AG04450 (cell line): ENCODE measurements at regions not wholly inside any gene's neighbourhood (a gene's known extent, or its start where the extent isn't known, plus 50 kb on each side); places are given as distances from the start of the nearest gene placed in this dataset.

ENCODE experiments used
- CTCF ChIA-PET: fragments of 300-600, 350-600 bp; formaldehyde crosslinking; extraction: SDS; loops from one replicate; lab custom pipeline; 2022; ENCODE audit warnings: antibody characterized with exemption, inconsistent platforms; lab: Charles Lee
- POLR2A ChIA-PET: fragments of 350-600 bp; formaldehyde crosslinking; extraction: SDS; loops from one replicate; lab custom pipeline; 2021; ENCODE audit warnings: antibody characterized with exemption, inconsistent platforms; lab: Yijun Ruan, JAX
- DNase-seq: peaks from one replicate; pipeline ENCODE4 v3.0.0-alpha.2; 2011; ENCODE audit warnings: low read depth, low spot score
- H3K27ac ChIP-seq: one replicate; pipeline ENCODE4 v1.5.1; 2012; ENCODE audit warnings: low read depth, low read length, control low read depth
- H3K27me3 ChIP-seq: one replicate; pipeline ENCODE4 v1.6.0; 2012; ENCODE audit warnings: low read length; ENCODE audit not compliant: control insufficient read depth, insufficient read depth
- H3K4me3 ChIP-seq: 2 replicates; pipeline ENCODE4 v1.5.1; 2011; ENCODE audit warnings: mild to moderate bottlenecking, low read depth, low read length, control low read depth
- H3K9me3 ChIP-seq: 2 replicates; pipeline ENCODE4 v1.5.1; 2012; ENCODE audit warnings: low read length; ENCODE audit not compliant: control insufficient read depth, insufficient read depth
- CTCF ChIP-seq: IDR thresholded peaks from 2 replicates; pipeline ENCODE4 v1.5.1; 2011; ENCODE audit warnings: low read depth, low read length, control low read depth, inconsistent platforms

GRCh38 chr1:218817071-218817470, 356.6 kb upstream of the LYPLAL1 start:
- ChIA-PET POLR2A (no interaction called here), CTCF (no interaction called here)
- no peak overlapping the region for H3K4me3 ChIP-seq
- TF ChIP-seq CTCF, result no peak
- DNase-seq, result no peak
- H3K9me3 ChIP-seq, result no peaks in the 10 kb centered on the region
- H3K27me3 ChIP-seq, result no peaks in the 10 kb centered on the region
- H3K27ac ChIP-seq, result no peak overlapping the region

DNA sequence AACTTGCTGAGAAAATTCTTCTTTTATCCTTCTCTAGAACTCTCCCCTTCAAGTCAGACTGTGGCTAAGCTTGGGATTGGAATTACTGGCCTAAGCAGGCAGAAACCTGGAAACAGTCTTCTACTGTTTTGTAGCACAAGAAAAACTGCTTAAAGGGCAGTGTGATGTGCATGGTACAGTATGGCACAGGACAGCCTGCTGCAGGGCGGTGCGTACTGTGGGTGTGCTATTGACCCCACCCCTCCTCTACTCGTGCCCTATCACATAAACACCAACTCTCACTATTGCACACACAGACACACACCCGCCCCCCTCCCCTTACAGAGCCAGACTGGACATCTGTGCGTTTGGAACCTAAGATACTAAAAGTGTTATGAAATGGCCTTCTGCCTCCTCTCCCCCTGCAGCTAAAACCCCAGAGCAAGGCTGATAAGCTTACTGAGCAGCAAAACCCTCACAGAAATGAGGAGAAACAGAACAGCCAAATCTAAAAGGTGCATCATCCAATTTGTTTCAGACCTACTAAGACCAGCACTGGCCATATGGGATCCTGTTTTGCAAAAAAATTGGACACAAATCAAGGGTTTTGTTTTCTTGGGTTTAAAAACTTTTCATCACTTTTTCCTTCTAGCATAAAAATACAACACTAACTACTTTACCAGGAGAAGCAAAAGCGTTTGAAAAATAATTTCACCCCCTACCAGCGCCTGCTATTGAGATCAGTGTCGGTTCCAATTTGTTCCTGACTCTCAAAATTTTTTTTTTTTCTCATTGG, 355.8 kb upstream of the LYPLAL1 start:
- ChIA-PET CTCF (no interaction called here), POLR2A (no interaction called here)
- Histone ChIP-seq H3K27ac (no peak overlapping the region), H3K4me3 (no peak overlapping the region), H3K27me3 (no peaks in the 10 kb centered on the region), H3K9me3 (no peaks in the 10 kb centered on the region)
- DNase-seq, result no peak
- TF ChIP-seq CTCF, result no peak

GRCh38 chr1:218823291-218823900, 350.3 kb upstream of the LYPLAL1 start:
- DNase-seq, result peak; percentile 65
- POLR2A ChIA-PET, result no interaction called here
- CTCF ChIA-PET, result interaction anchor here (1.0 kb wide), 1 partner anchor 57 kb away, joined by 3 read pairs; no protein-coding TSS in a partner anchor
- H3K27ac ChIP-seq, result peak overlapping the region; percentile 63
- no peak for TF ChIP-seq CTCF
- H3K4me3 ChIP-seq, result no peak overlapping the region
- H3K9me3 ChIP-seq, result no peaks in the 10 kb centered on the region
- H3K27me3 ChIP-seq, result no peaks in the 10 kb centered on the region

- CTCF ChIA-PET, result no interaction called here
These were observed 346.2 kb upstream of the LYPLAL1 start for GRCh38 chr1:218827486-218827885.

More at GRCh38 chr1:218827486-218827885, 346.2 kb upstream of the LYPLAL1 start:
- no peak for DNase-seq
- Histone ChIP-seq H3K4me3 (no peak overlapping the region), H3K27ac (no peak overlapping the region), H3K27me3 (no peaks in the 10 kb centered on the region), H3K9me3 (no peaks in the 10 kb centered on the region)
- POLR2A ChIA-PET, result no interaction called here
- TF ChIP-seq CTCF, result no peak
